Body of pancreas (tissue), 4 donors: ENCODE measurements at regions not wholly inside any gene's neighbourhood (a gene's known extent, or its start where the extent isn't known, plus 50 kb on each side); places are given as distances from the start of the nearest gene placed in this dataset.

Experiments
- ATAC-seq: fragments of 150-250 bp; one replicate; pipeline ENCODE4 v1.9.1; 2016
- DNase-seq, 4 donors: peaks; one replicate each; pipeline ENCODE4 v3.0.0-alpha.2; 2019
- H3K27ac ChIP-seq, 4 donors: fragments of 200-600 bp; sonication (generic); 1 replicate in 3 of 4; 2 replicates in 1 of 4; pipeline versions ENCODE4 v1.5.1 to v1.6.1; 2016 to 2019; ENCODE audit warnings: mild to moderate bottlenecking in 1 of 4, mixed read lengths in 1 of 4, moderate library complexity in 1 of 4
- H3K27me3 ChIP-seq, 2 donors: fragments of 200-600 bp; sonication (generic); one replicate each; pipeline ENCODE4 v1.6.0; 2016; ENCODE audit warnings: mild to moderate bottlenecking in 1 of 2
- H3K36me3 ChIP-seq, 2 donors: fragments of 200-600 bp; sonication (generic); replicated peaks in 1 of 2; 2 replicates each; pipeline ENCODE4 v1.5.1; 2016; ENCODE audit warnings: low read depth in 2 of 2; ENCODE audit not compliant: insufficient read depth in 1 of 2
- H3K4me1 ChIP-seq: fragments of 200-600 bp; sonication (generic); one replicate; pipeline ENCODE4 v1.6.0; 2016
- H3K4me3 ChIP-seq, 2 donors: fragments of 200-600 bp; sonication (generic); 1 replicate in 1 of 2; 2 replicates in 1 of 2; pipeline ENCODE4 v1.5.1; 2016 to 2019
- H3K9me3 ChIP-seq, 3 donors: fragments of 200-600 bp; sonication (generic); 1 replicate in 2 of 3; 2 replicates in 1 of 3; pipeline ENCODE4 v1.5.1; 2016
- POLR2A ChIP-seq, 3 donors: fragments of 450-650 bp; IDR thresholded peaks; one replicate each; pipeline ENCODE4 v1.6.1; 2016; ENCODE audit warnings: antibody characterized with exemption in 3 of 3, mild to moderate bottlenecking in 2 of 3
- WGBS, 2 donors: methylation state at CpG; one replicate each; pipeline ENCODE4 v1.1.5; 2017; 5-methylcytosine and 5-hydroxymethylcytosine counted together
- intact Hi-C: fragments of 100-400 bp; cut with DNase I; formaldehyde crosslinking; loops from one replicate; pipeline ENCODE4 v1.15.1; 2023
- TF ChIP-seq, protein P1 (sequence below), 7 experiments: fragments of 450-650 bp in 4 of 7; fragments of 200-600 bp in 3 of 7; sonication (generic) in 3 of 7; IDR thresholded peaks; one replicate each; pipeline ENCODE4 v1.5.1; 2016 to 2019; ENCODE audit warnings: antibody characterized with exemption in 7 of 7

DNA sequence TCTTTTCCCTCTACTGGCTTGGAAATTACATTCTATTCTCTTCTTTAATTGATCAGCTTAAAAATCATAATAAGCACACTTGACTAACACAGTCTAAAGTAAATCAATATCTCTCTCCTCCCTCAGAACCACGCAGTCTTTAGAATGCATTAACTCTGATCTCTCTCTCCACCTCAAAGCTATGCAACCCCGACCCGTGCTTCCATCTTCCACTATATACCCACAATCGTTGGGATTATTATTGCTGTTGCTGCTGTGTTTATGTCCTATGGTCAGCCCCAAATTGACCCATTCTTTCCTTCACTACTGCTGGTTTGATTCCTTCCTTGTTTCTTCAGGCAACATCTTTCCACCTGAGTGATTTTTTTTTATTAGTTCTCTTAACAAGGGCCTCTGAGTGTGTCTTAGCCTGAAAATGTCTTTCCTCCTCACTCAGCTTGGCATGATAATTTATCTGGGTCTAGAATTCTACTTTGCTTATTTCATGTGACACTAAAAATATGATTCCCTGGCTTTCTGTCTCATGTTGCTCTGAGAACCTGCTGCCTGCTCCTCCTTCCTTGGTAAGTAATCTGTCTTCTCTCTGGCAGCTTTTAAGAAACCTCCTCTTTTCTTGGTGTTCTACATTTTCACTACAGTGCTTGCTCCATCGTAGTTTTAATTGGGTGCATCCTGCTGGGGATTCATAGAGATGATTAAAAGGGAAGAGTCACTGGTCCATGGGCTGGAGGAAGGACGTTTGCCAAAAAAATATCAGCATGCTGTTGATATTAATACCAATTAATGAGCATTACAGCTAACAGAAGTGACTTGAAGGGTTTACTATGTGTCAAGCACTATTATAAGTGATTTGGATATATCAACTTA is 472.2 kb downstream of the MATN1 start:
- H3K27me3 ChIP-seq, result no peaks in the 10 kb centered on the region
- DNase-seq, result no peak
- no peak for TF ChIP-seq POLR2A (IDR thresholded peaks at IDR 0.05)
- TF ChIP-seq, protein P1, sequence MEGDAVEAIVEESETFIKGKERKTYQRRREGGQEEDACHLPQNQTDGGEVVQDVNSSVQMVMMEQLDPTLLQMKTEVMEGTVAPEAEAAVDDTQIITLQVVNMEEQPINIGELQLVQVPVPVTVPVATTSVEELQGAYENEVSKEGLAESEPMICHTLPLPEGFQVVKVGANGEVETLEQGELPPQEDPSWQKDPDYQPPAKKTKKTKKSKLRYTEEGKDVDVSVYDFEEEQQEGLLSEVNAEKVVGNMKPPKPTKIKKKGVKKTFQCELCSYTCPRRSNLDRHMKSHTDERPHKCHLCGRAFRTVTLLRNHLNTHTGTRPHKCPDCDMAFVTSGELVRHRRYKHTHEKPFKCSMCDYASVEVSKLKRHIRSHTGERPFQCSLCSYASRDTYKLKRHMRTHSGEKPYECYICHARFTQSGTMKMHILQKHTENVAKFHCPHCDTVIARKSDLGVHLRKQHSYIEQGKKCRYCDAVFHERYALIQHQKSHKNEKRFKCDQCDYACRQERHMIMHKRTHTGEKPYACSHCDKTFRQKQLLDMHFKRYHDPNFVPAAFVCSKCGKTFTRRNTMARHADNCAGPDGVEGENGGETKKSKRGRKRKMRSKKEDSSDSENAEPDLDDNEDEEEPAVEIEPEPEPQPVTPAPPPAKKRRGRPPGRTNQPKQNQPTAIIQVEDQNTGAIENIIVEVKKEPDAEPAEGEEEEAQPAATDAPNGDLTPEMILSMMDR (IDR thresholded peaks at IDR 0.05), result no peak
- H3K4me1 ChIP-seq, result no peaks in the 10 kb centered on the region
- no peak overlapping the region for H3K27ac ChIP-seq
- H3K36me3 ChIP-seq, result no peaks in the 10 kb centered on the region
- H3K9me3 ChIP-seq, result no peaks in the 10 kb centered on the region
- no peak for ATAC-seq
- WGBS, 2 donors, result 17 to 25% methylated on average over 6 of the region's 6 CpGs
- H3K4me3 ChIP-seq, result no peak overlapping the region
- intact Hi-C loops, result no loop called here

GRCh38 chr1:30250338-30250983 is 472.9 kb downstream of the MATN1 start:
- Histone ChIP-seq H3K4me1 (no peaks in the 10 kb centered on the region), H3K27ac (no peak overlapping the region), H3K36me3 (no peaks in the 10 kb centered on the region), H3K9me3 (no peaks in the 10 kb centered on the region), H3K27me3 (no peaks in the 10 kb centered on the region), H3K4me3 (no peak overlapping the region)
- ATAC-seq, result no peak
- intact Hi-C loops, result no loop called here
- DNase-seq, result no peak
- TF ChIP-seq POLR2A (IDR thresholded peaks at IDR 0.05), result no peak
- TF ChIP-seq, protein P1 (IDR thresholded peaks at IDR 0.05), result no peak
- whole genome bisulfite sequencing, 2 donors, result 14 to 22% methylated on average over 9 to 10 of the region's 10 CpGs

DNA sequence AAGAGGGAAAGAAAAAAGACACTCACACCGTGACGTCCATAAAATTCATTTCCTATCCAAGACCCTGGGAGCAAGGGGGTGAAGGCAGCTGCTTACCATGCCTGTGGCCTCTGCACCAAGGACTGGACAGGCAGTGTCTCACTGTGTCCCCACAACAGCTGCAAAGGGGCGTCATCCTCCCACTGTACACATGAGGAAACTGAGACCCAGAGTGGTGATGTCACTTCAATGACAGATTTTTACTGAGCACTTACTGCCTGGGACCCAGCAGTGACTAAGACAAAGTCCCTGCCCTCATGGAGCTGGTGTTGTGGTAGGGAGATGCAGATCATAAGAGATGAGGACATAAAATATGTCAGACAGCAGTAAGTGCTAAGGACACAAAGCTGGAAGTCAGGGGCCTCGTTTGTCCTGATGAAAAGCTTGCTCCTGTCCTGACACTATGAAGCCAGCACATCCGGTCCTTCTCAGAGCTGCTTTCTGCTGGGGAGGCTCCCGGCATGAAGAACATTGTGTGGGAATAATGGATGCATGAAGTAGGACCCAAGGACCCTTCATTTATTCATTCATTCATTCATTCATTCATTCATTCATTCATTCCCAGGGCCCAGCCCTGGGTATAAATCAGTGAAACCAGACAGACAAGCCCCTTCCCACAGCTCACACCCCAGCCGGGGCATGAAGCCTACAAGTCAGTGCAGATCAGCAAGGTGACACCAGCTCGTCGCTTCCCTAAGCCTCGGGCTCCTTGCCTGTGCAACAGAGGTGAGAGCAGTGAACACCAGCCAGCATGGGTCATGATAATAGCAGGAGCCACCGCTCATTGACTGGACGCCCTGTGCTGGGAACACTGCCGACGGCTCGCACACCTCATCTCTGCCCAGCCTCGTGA is 473.7 kb downstream of the MATN1 start:
- H3K36me3 ChIP-seq, result no peaks in the 10 kb centered on the region
- no peak for TF ChIP-seq POLR2A (IDR thresholded peaks at IDR 0.05)
- DNase-seq (no peak), ATAC-seq (no peak)
- whole genome bisulfite sequencing, 2 donors, result 56 to 66% methylated on average over 10 to 16 of the region's 16 CpGs
- no peak overlapping the region for H3K4me3 ChIP-seq
- H3K27me3 ChIP-seq, result no peaks in the 10 kb centered on the region
- no peaks in the 10 kb centered on the region for H3K4me1 ChIP-seq
- intact Hi-C loops, result no loop called here
- no peaks in the 10 kb centered on the region for H3K9me3 ChIP-seq
- H3K27ac ChIP-seq, result no peak overlapping the region

DNA sequence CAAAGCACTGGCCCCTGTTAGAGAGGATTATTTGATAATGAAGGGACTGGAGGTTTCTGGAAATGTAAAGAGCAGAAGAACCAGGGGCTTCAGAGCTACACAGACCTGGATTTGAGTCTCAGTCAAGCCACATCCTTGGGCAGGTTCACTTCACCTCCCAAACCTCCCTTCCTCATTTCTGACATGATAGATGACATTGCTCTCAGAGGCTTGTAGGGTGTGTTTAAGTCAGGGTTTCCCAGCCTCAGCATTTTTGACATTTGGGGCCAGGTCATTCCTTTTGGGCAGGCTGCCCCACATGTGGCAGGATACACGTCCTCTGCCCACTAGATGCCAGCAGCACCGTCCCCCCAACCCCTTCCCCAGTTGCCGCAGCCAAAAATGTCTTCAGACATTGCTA is 474.6 kb downstream of the MATN1 start:
- intact Hi-C loops, result no loop called here
- H3K4me1 ChIP-seq, result no peaks in the 10 kb centered on the region
- 31 to 38% methylated on average over 2 to 3 of the region's 3 CpGs for WGBS, 2 donors

More for the DNA sequence above, 474.6 kb downstream of the MATN1 start:
- no peak for ATAC-seq
- no peak for TF ChIP-seq POLR2A (IDR thresholded peaks at IDR 0.05)
- TF ChIP-seq, protein P1 (IDR thresholded peaks at IDR 0.05), result no peak
- no peak for DNase-seq
- no peak overlapping the region for H3K27ac ChIP-seq
- no peaks in the 10 kb centered on the region for H3K27me3 ChIP-seq
- no peaks in the 10 kb centered on the region for H3K36me3 ChIP-seq
- H3K4me3 ChIP-seq, result no peak overlapping the region
- no peaks in the 10 kb centered on the region for H3K9me3 ChIP-seq
